ENCODE measurements at regions not wholly inside any gene's neighbourhood (a gene's known extent, or its start where the extent isn't known, plus 50 kb on each side); places are given as distances from the start of the nearest gene placed in this dataset.

DNA sequence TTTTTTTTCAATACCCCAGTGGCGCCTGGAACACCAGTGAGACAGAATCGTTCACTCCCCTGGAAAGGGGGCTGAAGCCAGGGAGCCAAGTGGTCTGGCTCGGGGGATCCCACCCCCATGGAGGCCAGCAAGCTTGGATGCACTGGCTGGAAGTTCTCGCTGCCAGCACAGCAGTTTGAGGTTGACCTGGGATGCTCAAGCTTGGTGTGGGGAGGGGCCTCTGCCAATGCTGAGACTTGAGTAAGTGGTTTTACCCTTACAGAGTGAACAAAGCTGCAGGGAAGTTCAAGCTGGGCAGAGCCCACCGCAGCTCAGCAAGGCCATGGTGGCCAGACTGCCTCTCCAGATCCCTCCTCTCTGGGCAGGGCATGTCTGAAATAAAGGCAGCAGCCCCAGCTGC, 276.2 kb upstream of the CNTN6 start:
- no peak for DNase-seq
- Histone ChIP-seq H3K4me3 (ENCODE audit: low read depth, low read length) (no peak overlapping the region), H3K27ac (no peak overlapping the region), H3K36me3 (replicated peaks) (no peaks in the 10 kb centered on the region), H3K27me3 (replicated peaks) (no peaks in the 10 kb centered on the region)
- TF ChIP-seq, protein P1, sequence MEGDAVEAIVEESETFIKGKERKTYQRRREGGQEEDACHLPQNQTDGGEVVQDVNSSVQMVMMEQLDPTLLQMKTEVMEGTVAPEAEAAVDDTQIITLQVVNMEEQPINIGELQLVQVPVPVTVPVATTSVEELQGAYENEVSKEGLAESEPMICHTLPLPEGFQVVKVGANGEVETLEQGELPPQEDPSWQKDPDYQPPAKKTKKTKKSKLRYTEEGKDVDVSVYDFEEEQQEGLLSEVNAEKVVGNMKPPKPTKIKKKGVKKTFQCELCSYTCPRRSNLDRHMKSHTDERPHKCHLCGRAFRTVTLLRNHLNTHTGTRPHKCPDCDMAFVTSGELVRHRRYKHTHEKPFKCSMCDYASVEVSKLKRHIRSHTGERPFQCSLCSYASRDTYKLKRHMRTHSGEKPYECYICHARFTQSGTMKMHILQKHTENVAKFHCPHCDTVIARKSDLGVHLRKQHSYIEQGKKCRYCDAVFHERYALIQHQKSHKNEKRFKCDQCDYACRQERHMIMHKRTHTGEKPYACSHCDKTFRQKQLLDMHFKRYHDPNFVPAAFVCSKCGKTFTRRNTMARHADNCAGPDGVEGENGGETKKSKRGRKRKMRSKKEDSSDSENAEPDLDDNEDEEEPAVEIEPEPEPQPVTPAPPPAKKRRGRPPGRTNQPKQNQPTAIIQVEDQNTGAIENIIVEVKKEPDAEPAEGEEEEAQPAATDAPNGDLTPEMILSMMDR (IDR thresholded peaks at IDR 0.05; ENCODE audit: low read depth, low read length, missing control alignments), result no peak
- in situ Hi-C loops (cut with HindIII; ENCODE audit: low pct_ligation_motif_present, low sequenced_read_pairs), result no loop called here

DNA sequence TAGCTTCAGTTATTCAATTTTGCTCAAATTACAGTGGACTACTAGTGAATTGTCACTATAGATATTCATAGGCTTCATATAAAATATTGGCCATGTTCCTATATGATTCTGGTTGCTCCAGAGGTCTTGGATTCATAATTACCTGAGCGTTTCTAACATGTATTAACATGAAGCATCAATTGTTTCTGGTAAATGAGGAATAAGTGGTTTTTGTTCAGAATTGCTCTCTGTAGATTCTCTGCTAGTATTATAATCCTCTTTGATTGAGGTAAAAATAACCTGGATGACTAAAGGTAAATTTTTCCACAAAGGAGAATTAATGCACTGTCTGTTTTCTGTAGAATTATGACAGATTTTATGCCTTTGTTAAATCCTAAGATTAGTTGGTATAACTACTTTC, 258.1 kb upstream of the CNTN6 start:
- in situ Hi-C loops (cut with HindIII; ENCODE audit: low pct_ligation_motif_present, low sequenced_read_pairs), result no loop called here
- Histone ChIP-seq H3K36me3 (replicated peaks) (no peaks in the 10 kb centered on the region), H3K27me3 (replicated peaks) (no peaks in the 10 kb centered on the region), H3K27ac (no peak overlapping the region), H3K4me3 (ENCODE audit: low read depth, low read length) (no peak overlapping the region)
- TF ChIP-seq, protein P1 (IDR thresholded peaks at IDR 0.05; ENCODE audit: low read depth, low read length, missing control alignments), result no peak
- DNase-seq, result no peak

DNA sequence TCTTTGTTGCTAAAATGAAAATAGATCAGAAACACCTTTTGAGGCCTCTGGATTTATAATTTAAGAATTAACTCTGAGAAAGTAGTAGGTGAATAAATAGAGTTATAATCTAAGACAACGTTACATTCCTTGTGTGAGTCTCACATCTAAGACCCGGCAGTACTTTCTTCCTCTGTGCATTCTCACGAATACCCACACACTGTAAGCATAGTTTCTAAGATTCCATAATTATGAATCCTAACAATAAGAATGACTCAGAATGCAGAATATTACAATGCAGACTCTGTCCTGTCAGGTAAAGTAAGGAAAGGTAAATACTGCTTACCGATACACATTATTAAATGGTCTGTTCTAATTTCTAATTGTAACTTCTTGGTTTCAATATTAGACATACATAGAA, 257.7 kb upstream of the CNTN6 start:
- Histone ChIP-seq H3K4me3 (ENCODE audit: low read depth, low read length) (no peak overlapping the region), H3K27me3 (replicated peaks) (no peaks in the 10 kb centered on the region), H3K36me3 (replicated peaks) (no peaks in the 10 kb centered on the region), H3K27ac (no peak overlapping the region)
- TF ChIP-seq, protein P1 (IDR thresholded peaks at IDR 0.05; ENCODE audit: low read depth, low read length, missing control alignments), result no peak
- in situ Hi-C loops (cut with HindIII; ENCODE audit: low pct_ligation_motif_present, low sequenced_read_pairs), result no loop called here
- no peak for DNase-seq

DNA sequence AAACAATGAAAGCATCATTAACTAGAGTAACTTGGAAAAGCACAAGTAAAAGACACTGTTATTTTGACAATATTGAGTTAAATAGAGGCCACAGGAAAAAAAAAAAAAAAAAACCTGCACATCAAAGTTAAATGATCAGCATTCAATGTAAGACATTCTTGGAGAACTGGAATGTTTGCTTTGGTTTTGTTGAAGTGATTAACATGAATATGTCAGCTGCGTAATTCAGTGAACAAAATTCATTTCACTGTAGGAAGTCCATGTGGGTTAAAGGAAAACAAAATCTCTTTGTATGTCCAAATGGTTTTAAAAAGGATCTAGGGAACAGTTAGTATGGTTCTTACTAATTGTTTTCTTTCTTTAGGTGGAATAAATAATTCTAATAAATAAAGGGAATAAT, 252.8 kb upstream of the CNTN6 start:
- in situ Hi-C loops (cut with HindIII; ENCODE audit: low pct_ligation_motif_present, low sequenced_read_pairs), result no loop called here
- no peak overlapping the region for H3K27ac ChIP-seq
- H3K27me3 ChIP-seq (replicated peaks), result no peaks in the 10 kb centered on the region
- TF ChIP-seq, protein P1 (IDR thresholded peaks at IDR 0.05; ENCODE audit: low read depth, low read length, missing control alignments), result no peak
- DNase-seq, result no peak
- H3K4me3 ChIP-seq (ENCODE audit: low read depth, low read length), result no peak overlapping the region
- no peaks in the 10 kb centered on the region for H3K36me3 ChIP-seq (replicated peaks)

DNA sequence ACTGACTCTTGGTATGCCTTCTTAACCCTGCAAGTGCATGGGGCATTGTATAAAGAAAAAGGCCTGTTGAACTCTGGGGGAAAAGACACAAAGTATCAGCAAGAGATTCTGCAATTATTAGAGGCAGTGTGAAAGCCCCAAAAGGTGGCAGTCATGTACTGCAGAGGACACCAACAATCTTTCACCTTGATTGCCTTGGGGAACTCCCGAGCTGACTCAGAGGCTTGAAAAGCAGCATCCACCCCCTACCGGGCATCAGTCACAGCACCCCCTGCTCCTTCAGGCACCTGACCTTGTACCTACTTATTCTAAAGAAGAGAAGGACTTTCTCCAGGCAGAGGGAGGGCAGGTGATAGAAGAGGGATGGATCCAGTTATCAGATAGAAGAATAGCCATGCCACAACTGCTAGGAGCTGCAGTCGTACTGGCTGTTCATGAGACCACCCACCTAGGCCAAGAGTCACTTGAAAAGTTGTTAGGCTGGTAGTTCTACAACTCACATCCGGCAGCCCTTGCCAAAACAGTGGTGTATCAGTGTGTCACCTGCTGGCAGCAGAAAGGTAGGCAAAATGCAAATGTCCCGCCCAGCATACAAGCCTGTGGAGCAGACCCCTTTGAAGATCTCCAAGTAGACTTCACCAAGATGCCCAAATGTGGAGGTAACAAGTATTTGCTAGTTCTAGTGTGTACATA, 241.6 kb upstream of the CNTN6 start:
- TF ChIP-seq, protein P1 (IDR thresholded peaks at IDR 0.05; ENCODE audit: low read depth, low read length, missing control alignments), result peak; percentile 14
- H3K27ac ChIP-seq, result no peak overlapping the region
- no peak for DNase-seq
- H3K4me3 ChIP-seq (ENCODE audit: low read depth, low read length), result no peak overlapping the region
- H3K27me3 ChIP-seq (replicated peaks), result no peaks in the 10 kb centered on the region
- H3K36me3 ChIP-seq (replicated peaks), result no peaks in the 10 kb centered on the region
- in situ Hi-C loops (cut with HindIII; ENCODE audit: low pct_ligation_motif_present, low sequenced_read_pairs), result no loop called here

DNA sequence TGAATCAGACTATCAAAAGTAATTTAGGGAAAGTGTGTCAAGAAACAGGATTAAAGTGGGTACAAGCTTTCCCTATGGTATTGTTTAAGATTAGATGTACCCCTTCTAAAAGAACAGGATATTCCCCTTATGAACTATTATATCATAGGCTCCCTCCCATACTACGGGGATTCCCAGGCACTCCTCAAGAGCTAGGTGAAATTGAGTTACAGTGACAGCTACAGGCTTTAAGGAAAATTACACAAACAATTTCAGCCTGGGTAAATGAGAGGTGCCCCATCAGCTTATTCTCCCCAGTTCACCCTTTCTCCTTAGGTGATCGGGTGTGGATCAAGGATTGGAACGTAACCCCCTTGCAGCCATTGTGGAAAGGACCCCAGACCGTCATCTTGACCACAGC, 240.8 kb upstream of the CNTN6 start:
- TF ChIP-seq, protein P1 (IDR thresholded peaks at IDR 0.05; ENCODE audit: low read depth, low read length, missing control alignments), result peak; percentile 27
- DNase-seq, result no peak
- Histone ChIP-seq H3K27me3 (replicated peaks) (no peaks in the 10 kb centered on the region), H3K4me3 (ENCODE audit: low read depth, low read length) (no peak overlapping the region), H3K27ac (no peak overlapping the region), H3K36me3 (replicated peaks) (no peaks in the 10 kb centered on the region)
- in situ Hi-C loops (cut with HindIII; ENCODE audit: low pct_ligation_motif_present, low sequenced_read_pairs), result no loop called here

Measured in brain microvascular endothelial cell (primary cell).